Activated B cell treated with CpG ODN at 0.5 μM for 24 hours (primary cell): ENCODE measurements at regions not wholly inside any gene's neighbourhood (a gene's known extent, or its start where the extent isn't known, plus 50 kb on each side); places are given as distances from the start of the nearest gene placed in this dataset.
"Not testable (repeated sequence)": the region's sequence is repeated elsewhere in the genome, so short reads cannot be mapped to it uniquely, and the experiment has no call there.

Source experiments
- ATAC-seq: fragments of 200-7000 bp; cut with Tn5 transposase; one replicate; pipeline ENCODE4 v1.10.0; 2021; ENCODE audit warnings: low read depth, mild to moderate bottlenecking, moderate library complexity
- CTCF ChIA-PET: fragments of 350-600 bp; sonication (Branson Sonifier 250); formaldehyde crosslinking; loops from one replicate; lab custom pipeline; 2021; ENCODE audit warnings: antibody characterized with exemption; lab: Charles Lee
- POLR2A ChIA-PET: fragments of 350-600 bp; sonication (Branson Sonifier 250); formaldehyde crosslinking; loops from one replicate; lab custom pipeline; 2021; ENCODE audit warnings: antibody characterized with exemption; lab: Charles Lee
- DNase-seq: peaks from one replicate; pipeline ENCODE4 v3.0.0; 2022
- H3K27ac Mint-ChIP-seq: one replicate; pipeline ENCODE4 v1.8.0; 2020; ENCODE audit warnings: mixed read lengths
- H3K27me3 Mint-ChIP-seq: one replicate; pipeline ENCODE4 v1.8.0; 2021; ENCODE audit warnings: mixed read lengths
- H3K36me3 Mint-ChIP-seq: one replicate; pipeline ENCODE4 v1.8.0; 2021; ENCODE audit warnings: low read depth, mixed read lengths
- H3K4me1 Mint-ChIP-seq: one replicate; pipeline ENCODE4 v1.8.0; 2021; ENCODE audit warnings: mixed read lengths
- H3K4me3 Mint-ChIP-seq: one replicate; pipeline ENCODE4 v1.8.0; 2020; ENCODE audit warnings: mild to moderate bottlenecking, mixed read lengths
- H3K9me3 Mint-ChIP-seq: one replicate; pipeline ENCODE4 v1.8.0; 2020; ENCODE audit warnings: mixed read lengths
- intact Hi-C: fragments of 100-400 bp; cut with micrococcal nuclease; formaldehyde crosslinking; loops from one replicate; pipeline ENCODE4 v1.15.1; 2024
- TF ChIP-seq, protein P1 (sequence below): fragments of 200-600 bp; IDR thresholded peaks from one replicate; pipeline ENCODE4 v1.8.0; 2022; ENCODE audit warnings: antibody characterized with exemption, mild to moderate bottlenecking

DNA sequence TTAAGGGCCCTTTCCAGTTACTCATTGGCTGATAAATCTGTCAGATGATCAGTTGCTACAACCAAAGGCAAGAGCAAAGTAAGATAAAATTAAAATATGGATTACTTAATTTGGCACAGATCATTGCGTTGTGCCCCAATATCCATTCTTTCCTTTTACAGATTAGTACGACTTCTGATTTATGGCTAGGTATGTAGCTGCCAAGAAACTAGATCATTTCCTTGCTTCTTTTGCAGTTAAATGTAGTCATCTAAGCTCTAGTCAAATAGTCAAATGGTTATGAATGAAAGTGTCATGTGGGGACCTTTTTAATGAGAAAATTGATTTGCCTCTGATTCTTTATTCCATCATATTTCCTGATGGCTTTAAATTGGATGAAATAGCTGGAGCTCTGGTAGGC, 1039.9 kb upstream of the FLRT2 start:
- ChIA-PET POLR2A (no interaction called here), CTCF (no interaction called here)
- DNase-seq, result no peak
- TF ChIP-seq, protein P1, sequence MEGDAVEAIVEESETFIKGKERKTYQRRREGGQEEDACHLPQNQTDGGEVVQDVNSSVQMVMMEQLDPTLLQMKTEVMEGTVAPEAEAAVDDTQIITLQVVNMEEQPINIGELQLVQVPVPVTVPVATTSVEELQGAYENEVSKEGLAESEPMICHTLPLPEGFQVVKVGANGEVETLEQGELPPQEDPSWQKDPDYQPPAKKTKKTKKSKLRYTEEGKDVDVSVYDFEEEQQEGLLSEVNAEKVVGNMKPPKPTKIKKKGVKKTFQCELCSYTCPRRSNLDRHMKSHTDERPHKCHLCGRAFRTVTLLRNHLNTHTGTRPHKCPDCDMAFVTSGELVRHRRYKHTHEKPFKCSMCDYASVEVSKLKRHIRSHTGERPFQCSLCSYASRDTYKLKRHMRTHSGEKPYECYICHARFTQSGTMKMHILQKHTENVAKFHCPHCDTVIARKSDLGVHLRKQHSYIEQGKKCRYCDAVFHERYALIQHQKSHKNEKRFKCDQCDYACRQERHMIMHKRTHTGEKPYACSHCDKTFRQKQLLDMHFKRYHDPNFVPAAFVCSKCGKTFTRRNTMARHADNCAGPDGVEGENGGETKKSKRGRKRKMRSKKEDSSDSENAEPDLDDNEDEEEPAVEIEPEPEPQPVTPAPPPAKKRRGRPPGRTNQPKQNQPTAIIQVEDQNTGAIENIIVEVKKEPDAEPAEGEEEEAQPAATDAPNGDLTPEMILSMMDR, result no peak
- Mint-ChIP-seq H3K27me3 (no peaks in the 10 kb centered on the region), H3K36me3 (no peaks in the 10 kb centered on the region), H3K9me3 (peaks cover 10% of the 10 kb centered on the region), H3K4me1 (no peaks in the 10 kb centered on the region), H3K4me3 (no peak overlapping the region), H3K27ac (no peak overlapping the region)
- intact Hi-C loops, result no loop called here
- ATAC-seq, result no peak

DNA sequence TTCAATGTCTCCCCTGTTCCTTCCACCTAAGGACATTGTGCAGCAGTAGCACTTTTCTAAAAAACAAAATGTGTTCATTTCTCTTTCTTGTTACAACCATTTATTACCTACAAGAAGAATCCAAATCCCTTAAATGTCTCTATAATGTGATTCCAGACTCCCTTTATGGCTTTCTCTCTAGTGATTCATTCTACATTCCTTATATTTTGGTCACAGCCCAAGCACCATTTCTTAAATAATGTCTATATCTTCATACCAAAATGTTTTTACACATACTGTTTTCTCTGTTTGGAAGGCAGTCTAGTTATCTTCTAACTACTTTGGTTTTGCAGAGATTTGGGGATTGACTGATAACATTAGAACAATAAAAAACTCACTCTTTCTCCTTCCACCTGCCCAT, 1037.3 kb upstream of the FLRT2 start:
- ATAC-seq (no peak), DNase-seq (no peak)
- Mint-ChIP-seq H3K27me3 (no peaks in the 10 kb centered on the region), H3K4me3 (no peak overlapping the region), H3K4me1 (no peaks in the 10 kb centered on the region), H3K9me3 (peaks cover 13% of the 10 kb centered on the region), H3K36me3 (no peaks in the 10 kb centered on the region), H3K27ac (no peak overlapping the region)
- TF ChIP-seq, protein P1, result no peak
- CTCF ChIA-PET, result no interaction called here
- POLR2A ChIA-PET, result no interaction called here
- intact Hi-C loops, result no loop called here

DNA sequence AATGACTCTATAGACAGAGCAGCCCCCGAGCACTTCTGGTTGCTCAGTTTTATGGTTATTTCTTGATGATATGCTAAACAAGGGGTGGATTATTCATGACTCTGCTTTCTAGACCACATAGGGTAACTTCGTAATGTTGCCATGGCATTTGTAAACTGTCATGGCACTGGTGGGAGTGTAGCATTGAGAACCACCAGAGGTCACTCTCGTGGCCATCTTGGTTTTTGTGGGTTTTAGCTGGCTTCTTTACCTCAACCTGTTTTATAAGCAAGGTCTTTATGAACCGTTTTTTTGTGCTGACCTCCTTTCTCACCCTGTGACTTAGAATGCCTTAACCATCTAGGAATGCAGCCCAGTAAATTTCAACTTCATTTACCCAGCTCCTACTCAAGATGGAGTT, 1036.2 kb upstream of the FLRT2 start:
- no peaks in the 10 kb centered on the region for H3K27me3 Mint-ChIP-seq
- intact Hi-C loops, result no loop called here
- peaks cover 13% of the 10 kb centered on the region for H3K9me3 Mint-ChIP-seq
- no peak overlapping the region for H3K27ac Mint-ChIP-seq
- DNase-seq (no peak), ATAC-seq (no peak)
- H3K4me3 Mint-ChIP-seq, result no peak overlapping the region
- TF ChIP-seq, protein P1, result no peak
- no peaks in the 10 kb centered on the region for H3K4me1 Mint-ChIP-seq
- H3K36me3 Mint-ChIP-seq, result no peaks in the 10 kb centered on the region
- CTCF ChIA-PET, result no interaction called here
- POLR2A ChIA-PET, result no interaction called here

DNA sequence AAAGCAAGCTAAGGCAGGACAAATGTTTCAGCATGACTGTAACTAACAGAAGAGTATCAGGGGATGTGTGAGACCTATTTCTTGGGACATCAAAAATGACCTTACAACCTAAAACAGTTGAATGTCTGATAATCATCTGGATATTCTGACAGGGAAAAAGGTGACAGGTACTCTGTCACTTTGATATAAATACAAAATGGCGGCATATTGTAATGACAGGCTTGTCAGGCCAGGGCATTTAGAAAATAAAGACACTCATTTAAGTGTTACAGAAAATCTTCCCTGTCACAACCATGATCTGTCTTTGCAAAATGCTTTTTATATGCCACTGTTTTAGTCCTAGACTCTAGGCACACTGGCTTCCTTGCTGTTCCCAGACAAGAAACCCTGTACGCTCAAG, 1033.3 kb upstream of the FLRT2 start:
- CTCF ChIA-PET, result no interaction called here
- no peak overlapping the region for H3K4me3 Mint-ChIP-seq
- intact Hi-C loops, result no loop called here
- no peak for DNase-seq
- no peaks in the 10 kb centered on the region for H3K4me1 Mint-ChIP-seq
- H3K9me3 Mint-ChIP-seq, result peaks cover 10% of the 10 kb centered on the region
- no peaks in the 10 kb centered on the region for H3K36me3 Mint-ChIP-seq
- TF ChIP-seq, protein P1, result no peak
- POLR2A ChIA-PET, result no interaction called here
- no peak overlapping the region for H3K27ac Mint-ChIP-seq
- ATAC-seq, result no peak
- H3K27me3 Mint-ChIP-seq, result no peaks in the 10 kb centered on the region

DNA sequence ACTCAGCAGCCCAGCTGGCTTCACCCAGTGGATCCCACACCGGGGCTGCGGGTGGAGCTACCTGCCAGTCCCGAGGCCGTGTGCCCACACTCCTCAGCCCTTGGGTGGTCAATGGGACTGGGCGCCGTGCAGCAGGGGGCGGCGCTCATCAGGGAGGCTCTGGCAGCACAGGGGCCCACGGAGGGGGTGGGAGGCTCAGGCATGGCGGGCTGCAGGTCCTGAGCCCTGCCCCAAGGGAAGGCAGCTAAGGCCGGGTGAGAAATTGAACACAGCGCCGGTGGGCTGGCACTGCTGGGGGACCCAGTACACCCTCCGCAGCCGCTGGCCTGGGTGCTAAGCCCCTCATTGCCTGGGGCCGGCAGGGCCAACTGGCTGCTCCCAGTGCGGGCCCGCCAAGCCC, 1017.1 kb upstream of the FLRT2 start:
- DNase-seq, POLR2A ChIA-PET, intact Hi-C loops, H3K36me3 Mint-ChIP-seq, H3K4me3 Mint-ChIP-seq, CTCF ChIA-PET, H3K27ac Mint-ChIP-seq, H3K27me3 Mint-ChIP-seq, ATAC-seq, H3K4me1 Mint-ChIP-seq: not testable (repeated sequence)
- H3K9me3 Mint-ChIP-seq, result peaks cover 19% of the 10 kb centered on the region

DNA sequence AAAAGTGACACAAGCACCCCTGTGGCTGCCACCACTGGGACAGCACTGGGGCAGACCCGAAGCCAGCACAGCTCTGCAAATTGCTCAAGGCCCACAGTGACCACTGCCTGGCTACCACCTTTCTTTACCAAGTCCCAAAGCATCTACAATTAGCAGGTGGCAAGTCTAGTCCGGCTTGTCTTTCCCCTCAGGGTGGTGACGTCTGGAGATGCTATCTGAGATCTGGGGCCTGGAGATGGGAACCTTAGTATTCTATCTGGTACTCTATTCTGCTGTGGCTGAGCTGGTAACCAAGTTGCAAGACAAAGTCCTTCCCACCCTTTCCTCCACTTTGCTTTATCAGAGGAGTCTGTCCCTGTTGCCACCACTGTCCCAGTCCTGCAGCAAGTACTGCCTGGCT, 1010.1 kb upstream of the FLRT2 start:
- POLR2A ChIA-PET, result no interaction called here
- Mint-ChIP-seq H3K4me3 (no peak overlapping the region), H3K36me3 (no peaks in the 10 kb centered on the region), H3K27ac (no peak overlapping the region), H3K27me3 (no peaks in the 10 kb centered on the region), H3K4me1 (no peaks in the 10 kb centered on the region), H3K9me3 (peaks cover 7% of the 10 kb centered on the region)
- intact Hi-C loops, result no loop called here
- TF ChIP-seq, protein P1, result no peak
- CTCF ChIA-PET, result no interaction called here
- ATAC-seq (no peak), DNase-seq (no peak)
